Sigmoid colon (tissue), 3 donors: ENCODE measurements at regions not wholly inside any gene's neighbourhood (a gene's known extent, or its start where the extent isn't known, plus 50 kb on each side); places are given as distances from the start of the nearest gene placed in this dataset.
"Not testable (repeated sequence)": the region's sequence is repeated elsewhere in the genome, so short reads cannot be mapped to it uniquely, and the experiment has no call there.

Source experiments
- POLR2A ChIP-seq, 2 donors: fragments of 450-650 bp; IDR thresholded peaks; one replicate each; pipeline ENCODE4 v1.6.1; 2016; ENCODE audit warnings: antibody characterized with exemption in 2 of 2, mild to moderate bottlenecking in 2 of 2, moderate library complexity in 2 of 2
- TF ChIP-seq, protein P1 (sequence below), 4 experiments: fragments of 450-650 bp in 3 of 4; fragments of 200-600 bp in 1 of 4; IDR thresholded peaks; one replicate each; pipeline ENCODE4 v1.5.1; 2016 to 2019; ENCODE audit warnings: antibody characterized with exemption in 4 of 4, mild to moderate bottlenecking in 3 of 4, moderate library complexity in 2 of 4

DNA sequence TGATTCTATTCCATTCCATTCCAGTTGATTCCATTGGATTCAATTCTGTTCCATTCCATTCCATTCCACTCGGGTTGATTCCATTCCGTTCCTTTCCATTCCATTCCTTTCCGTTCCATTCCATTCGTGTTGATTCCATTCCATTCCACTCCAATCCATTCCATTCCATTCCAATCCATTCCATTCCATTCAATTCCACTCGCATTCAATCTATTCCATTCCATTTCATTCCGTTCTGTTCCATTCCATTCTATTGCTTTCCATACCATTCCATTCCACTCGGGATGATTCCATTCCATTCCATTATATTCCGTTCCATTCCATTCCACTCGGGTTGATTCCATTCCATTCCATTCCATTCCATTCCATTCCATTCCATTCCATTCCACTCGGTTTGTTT lies 134.7 kb downstream of the CWH43 start:
- TF ChIP-seq, protein P1, sequence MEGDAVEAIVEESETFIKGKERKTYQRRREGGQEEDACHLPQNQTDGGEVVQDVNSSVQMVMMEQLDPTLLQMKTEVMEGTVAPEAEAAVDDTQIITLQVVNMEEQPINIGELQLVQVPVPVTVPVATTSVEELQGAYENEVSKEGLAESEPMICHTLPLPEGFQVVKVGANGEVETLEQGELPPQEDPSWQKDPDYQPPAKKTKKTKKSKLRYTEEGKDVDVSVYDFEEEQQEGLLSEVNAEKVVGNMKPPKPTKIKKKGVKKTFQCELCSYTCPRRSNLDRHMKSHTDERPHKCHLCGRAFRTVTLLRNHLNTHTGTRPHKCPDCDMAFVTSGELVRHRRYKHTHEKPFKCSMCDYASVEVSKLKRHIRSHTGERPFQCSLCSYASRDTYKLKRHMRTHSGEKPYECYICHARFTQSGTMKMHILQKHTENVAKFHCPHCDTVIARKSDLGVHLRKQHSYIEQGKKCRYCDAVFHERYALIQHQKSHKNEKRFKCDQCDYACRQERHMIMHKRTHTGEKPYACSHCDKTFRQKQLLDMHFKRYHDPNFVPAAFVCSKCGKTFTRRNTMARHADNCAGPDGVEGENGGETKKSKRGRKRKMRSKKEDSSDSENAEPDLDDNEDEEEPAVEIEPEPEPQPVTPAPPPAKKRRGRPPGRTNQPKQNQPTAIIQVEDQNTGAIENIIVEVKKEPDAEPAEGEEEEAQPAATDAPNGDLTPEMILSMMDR (IDR thresholded peaks at IDR 0.05): not testable (repeated sequence)
- TF ChIP-seq POLR2A (IDR thresholded peaks at IDR 0.05): not testable (repeated sequence)
